GM12878 (cell line): ENCODE measurements at regions not wholly inside any gene's neighbourhood (a gene's known extent, or its start where the extent isn't known, plus 50 kb on each side); places are given as distances from the start of the nearest gene placed in this dataset.

Experiments used
- ATAC-seq: fragments of 200-7000 bp; cut with Tn5 transposase; 3 replicates; pipeline ENCODE4 v1.9.1; 2020; ENCODE audit warnings: mild to moderate bottlenecking, moderate library complexity
- BruUV-seq: library from RNA; stranded (reverse); fragments of 400-500 nt; replicated peaks from 2 replicates; lab custom pipeline; 2021; lab: Mats Ljungman, UMichigan
- CTCF ChIA-PET: fragments of 300-600 bp; sonication (Branson Sonifier 250); formaldehyde crosslinking; extraction: SDS; loops from one replicate; lab custom pipeline; 2021; ENCODE audit warnings: inconsistent platforms; lab: Yijun Ruan, JAX
- POLR2A ChIA-PET: fragments of 350-600 bp; formaldehyde crosslinking; extraction: SDS; loops from one replicate; lab custom pipeline; 2021; ENCODE audit warnings: inconsistent platforms; lab: Charles Lee
- RAD21 ChIA-PET: fragments of 300-600 bp; sonication (Branson Sonifier 250); formaldehyde crosslinking; loops from one replicate; lab custom pipeline; 2023; ENCODE audit warnings: antibody characterized with exemption; ENCODE audit not compliant: unreplicated experiment; lab: Charles Lee
- SMC1A ChIA-PET: fragments of 300-600 bp; sonication (Branson Sonifier 250); formaldehyde crosslinking; loops from one replicate; lab custom pipeline; 2023; ENCODE audit not compliant: unreplicated experiment, uncharacterized antibody; lab: Charles Lee
- DNase-seq: peaks from one replicate; pipeline ENCODE4 v3.0.0-alpha.2; 2011; ENCODE audit warnings: low read depth, low spot score
- FAIRE-seq: peaks from 3 replicates; lab custom pipeline; 2011; peaks lifted over from hg19 to GRCh38; lab: Jason Lieb, UNC
- H2AFZ ChIP-seq: 2 replicates; pipeline ENCODE4 v1.6.0; 2011; ENCODE audit warnings: low read depth, low read length, control low read depth; ENCODE audit not compliant: control insufficient read depth
- H3K27ac ChIP-seq: 2 replicates; pipeline ENCODE4 v1.5.1; 2011; ENCODE audit warnings: control low read depth; ENCODE audit not compliant: control insufficient read depth, insufficient read depth
- H3K27me3 ChIP-seq, 2 experiments: replicated peaks in 1 of 2; 2 replicates each; pipeline versions ENCODE4 v1.6.0 to v1.6.1; 2011; ENCODE audit warnings: low read length in 1 of 2; ENCODE audit not compliant: control insufficient read depth in 2 of 2, insufficient read depth in 2 of 2
- H3K36me3 ChIP-seq, 2 experiments: 2 replicates each; pipeline ENCODE4 v1.5.1; 2011; ENCODE audit warnings: low read length in 1 of 2; ENCODE audit not compliant: control insufficient read depth in 2 of 2, insufficient read depth in 2 of 2
- H3K4me1 ChIP-seq: 2 replicates; pipeline ENCODE4 v1.6.1; 2011; ENCODE audit warnings: mild to moderate bottlenecking, low read length, moderate library complexity, mixed read lengths; ENCODE audit not compliant: control insufficient read depth, insufficient read depth
- H3K4me2 ChIP-seq: 2 replicates; pipeline ENCODE4 v1.6.0; 2011; ENCODE audit warnings: control low read depth; ENCODE audit not compliant: control insufficient read depth, insufficient read depth
- H3K4me3 ChIP-seq: fragments of 200-600 bp; sonication (generic); 2 replicates; pipeline ENCODE4 v1.5.1; 2016
- H3K79me2 ChIP-seq: 2 replicates; pipeline ENCODE4 v1.6.0; 2011; ENCODE audit warnings: low read length; ENCODE audit not compliant: control insufficient read depth, insufficient read depth
- H3K9ac ChIP-seq: 2 replicates; pipeline ENCODE4 v1.8.0; 2011; ENCODE audit warnings: low read length, control low read depth, mixed read lengths; ENCODE audit not compliant: control insufficient read depth, insufficient read depth
- H3K9me3 ChIP-seq: replicated peaks from 3 replicates; pipeline ENCODE4 v1.5.1; 2011; ENCODE audit warnings: mild to moderate bottlenecking, low read length; ENCODE audit not compliant: control insufficient read depth, insufficient read depth
- H4K20me1 ChIP-seq: 2 replicates; pipeline ENCODE4 v1.6.0; 2011; ENCODE audit not compliant: control insufficient read depth, insufficient read depth
- JUND ChIP-seq: IDR thresholded peaks from 2 replicates; pipeline ENCODE4 v1.6.1; 2012; ENCODE audit warnings: low read depth, mild to moderate bottlenecking, low read length, improper control_type of control experiment, moderate library complexity
- MYB ChIP-seq: fragments of 150-350 bp; IDR thresholded peaks from 2 replicates; pipeline ENCODE4 v1.6.1; 2014; ENCODE audit warnings: mild to moderate bottlenecking, low read depth, low read length, borderline replicate concordance
- NFXL1 ChIP-seq: fragments of 450-650 bp; IDR thresholded peaks from 2 replicates; pipeline ENCODE4 v1.6.1; 2017; ENCODE audit warnings: antibody characterized with exemption, mild to moderate bottlenecking, borderline replicate concordance
- NR2C2 ChIP-seq: IDR thresholded peaks from 2 replicates; pipeline ENCODE4 v1.6.1; 2011; ENCODE audit warnings: borderline replicate concordance, low read depth; ENCODE audit not compliant: control insufficient read depth, insufficient read length
- NRF1 ChIP-seq: conservative IDR thresholded peaks from 2 replicates; pipeline ENCODE4 v1.6.1; 2011; ENCODE audit warnings: mild to moderate bottlenecking, low read depth, low read length, improper control_type of control experiment
- PML ChIP-seq: IDR thresholded peaks from 2 replicates; pipeline ENCODE4 v1.6.1; 2012; ENCODE audit warnings: low read length, inconsistent platforms
- RBBP5 ChIP-seq: fragments of 200-600 bp; sonication (generic); conservative IDR thresholded peaks from 2 replicates; pipeline ENCODE4 v1.6.1; 2016
- SIN3A ChIP-seq: IDR thresholded peaks from 2 replicates; pipeline ENCODE4 v1.6.1; 2012; ENCODE audit warnings: low read depth, low read length, improper control_type of control experiment
- WGBS: methylation state at CpG from one replicate; pipeline ENCODE4 v1.1.6; 2016; ENCODE audit warnings: low lambda C conversion rate; ENCODE audit not compliant: insufficient replicate concordance, insufficient coverage; ENCODE audit errors: missing lambda C conversion rate; 5-methylcytosine and 5-hydroxymethylcytosine counted together
- in situ Hi-C: fragments of 300-500 bp; cut with MboI; formaldehyde crosslinking; loops from 9 replicates; pipeline ENCODE4 v1.14.3; 2018; ENCODE audit warnings: mixed read lengths
- intact Hi-C: fragments of 100-400 bp; cut with micrococcal nuclease; formaldehyde crosslinking; loops from one replicate; pipeline ENCODE4 v1.14.2; 2022; ENCODE audit not compliant: unreplicated experiment
- TF ChIP-seq, protein P1 (sequence below), 3 experiments: IDR thresholded peaks in 2 of 3; conservative IDR thresholded peaks in 1 of 3; 2 replicates each; pipeline ENCODE4 v1.5.1; 2011; ENCODE audit warnings: low read depth in 3 of 3, low read length in 3 of 3, mild to moderate bottlenecking in 3 of 3, control low read depth in 2 of 3, moderate library complexity in 2 of 3, inconsistent platforms in 1 of 3, mixed read lengths in 1 of 3; ENCODE audit not compliant: control insufficient read depth in 2 of 3, insufficient read depth in 1 of 3; ENCODE audit errors: extremely low read depth in 1 of 3
- TF ChIP-seq, protein P2 (sequence below): fragments of 450-650 bp; formaldehyde crosslinking; IDR thresholded peaks from 2 replicates; pipeline ENCODE4 v1.4.0; 2020; ENCODE audit warnings: mild to moderate bottlenecking, moderate library complexity
- TF ChIP-seq, protein P3 (sequence below): IDR thresholded peaks from 2 replicates; pipeline ENCODE4 v1.6.1; 2011; ENCODE audit warnings: low read depth, low read length, improper control_type of control experiment, borderline replicate concordance
- TF ChIP-seq, protein P4 (sequence below): fragments of 450-650 bp; formaldehyde crosslinking; IDR thresholded peaks from 2 replicates; pipeline ENCODE4 v1.4.0; 2022; ENCODE audit warnings: mild to moderate bottlenecking, moderate library complexity
- TF ChIP-seq, protein P5 (sequence below): IDR thresholded peaks from 2 replicates; pipeline ENCODE4 v1.6.1; 2012; ENCODE audit warnings: low read length, inconsistent platforms

DNA sequence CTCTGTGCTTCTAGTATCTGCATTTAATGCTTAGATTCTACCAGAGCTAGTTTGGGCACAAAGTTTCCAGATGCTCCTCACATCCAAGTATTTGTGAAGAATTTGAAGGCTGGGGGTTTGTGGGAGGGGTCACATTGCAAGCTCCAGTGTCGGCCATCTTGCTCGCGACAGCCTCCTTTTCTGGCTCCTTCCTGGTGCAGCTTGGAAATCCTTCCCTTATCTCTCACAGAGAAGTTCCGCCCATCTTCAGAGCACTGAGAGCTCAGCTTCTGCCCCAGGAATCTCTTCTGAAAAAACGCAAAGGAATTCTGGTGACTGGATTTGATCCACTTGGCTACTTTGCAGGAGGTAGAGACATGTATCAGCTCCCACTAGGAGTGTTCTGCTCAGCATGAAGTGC is 497.5 kb downstream of the TBC1D22A start:
- in situ Hi-C loops (no loop called here), intact Hi-C loops (no loop called here)
- FAIRE-seq: no peak
- Histone ChIP-seq H4K20me1 (no peaks in the 10 kb centered on the region), H3K4me2 (no peak overlapping the region), H3K9ac (no peak overlapping the region), H3K27me3 (no peaks in the 10 kb centered on the region), H3K9me3 (no peaks in the 10 kb centered on the region), H3K79me2 (no peaks in the 10 kb centered on the region), H3K36me3 (no peaks in the 10 kb centered on the region), H3K4me3 (no peak overlapping the region), H3K4me1 (no peaks in the 10 kb centered on the region), H3K27ac (no peak overlapping the region), H2AFZ (no peak overlapping the region)
- WGBS: 63% methylated on average over 5 of the region's 5 CpGs
- RAD21 ChIA-PET: no interaction called here
- SMC1A ChIA-PET: no interaction called here
- no peak for ATAC-seq
- DNase-seq: no peak
- CTCF ChIA-PET: no interaction called here
- no TSS peak for BruUV-seq
- POLR2A ChIA-PET: no interaction called here
- TF ChIP-seq, protein P1, sequence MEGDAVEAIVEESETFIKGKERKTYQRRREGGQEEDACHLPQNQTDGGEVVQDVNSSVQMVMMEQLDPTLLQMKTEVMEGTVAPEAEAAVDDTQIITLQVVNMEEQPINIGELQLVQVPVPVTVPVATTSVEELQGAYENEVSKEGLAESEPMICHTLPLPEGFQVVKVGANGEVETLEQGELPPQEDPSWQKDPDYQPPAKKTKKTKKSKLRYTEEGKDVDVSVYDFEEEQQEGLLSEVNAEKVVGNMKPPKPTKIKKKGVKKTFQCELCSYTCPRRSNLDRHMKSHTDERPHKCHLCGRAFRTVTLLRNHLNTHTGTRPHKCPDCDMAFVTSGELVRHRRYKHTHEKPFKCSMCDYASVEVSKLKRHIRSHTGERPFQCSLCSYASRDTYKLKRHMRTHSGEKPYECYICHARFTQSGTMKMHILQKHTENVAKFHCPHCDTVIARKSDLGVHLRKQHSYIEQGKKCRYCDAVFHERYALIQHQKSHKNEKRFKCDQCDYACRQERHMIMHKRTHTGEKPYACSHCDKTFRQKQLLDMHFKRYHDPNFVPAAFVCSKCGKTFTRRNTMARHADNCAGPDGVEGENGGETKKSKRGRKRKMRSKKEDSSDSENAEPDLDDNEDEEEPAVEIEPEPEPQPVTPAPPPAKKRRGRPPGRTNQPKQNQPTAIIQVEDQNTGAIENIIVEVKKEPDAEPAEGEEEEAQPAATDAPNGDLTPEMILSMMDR (IDR thresholded peaks at IDR 0.05 in 2 of 3, conservative IDR thresholded peaks at IDR 0.05 in 1 of 3; ENCODE audit: control insufficient read depth in 2 of 3, extremely low read depth in 1 of 3, insufficient read depth in 1 of 3, low read depth in 3 of 3, low read length in 3 of 3): no peak
- TF ChIP-seq, protein P2, sequence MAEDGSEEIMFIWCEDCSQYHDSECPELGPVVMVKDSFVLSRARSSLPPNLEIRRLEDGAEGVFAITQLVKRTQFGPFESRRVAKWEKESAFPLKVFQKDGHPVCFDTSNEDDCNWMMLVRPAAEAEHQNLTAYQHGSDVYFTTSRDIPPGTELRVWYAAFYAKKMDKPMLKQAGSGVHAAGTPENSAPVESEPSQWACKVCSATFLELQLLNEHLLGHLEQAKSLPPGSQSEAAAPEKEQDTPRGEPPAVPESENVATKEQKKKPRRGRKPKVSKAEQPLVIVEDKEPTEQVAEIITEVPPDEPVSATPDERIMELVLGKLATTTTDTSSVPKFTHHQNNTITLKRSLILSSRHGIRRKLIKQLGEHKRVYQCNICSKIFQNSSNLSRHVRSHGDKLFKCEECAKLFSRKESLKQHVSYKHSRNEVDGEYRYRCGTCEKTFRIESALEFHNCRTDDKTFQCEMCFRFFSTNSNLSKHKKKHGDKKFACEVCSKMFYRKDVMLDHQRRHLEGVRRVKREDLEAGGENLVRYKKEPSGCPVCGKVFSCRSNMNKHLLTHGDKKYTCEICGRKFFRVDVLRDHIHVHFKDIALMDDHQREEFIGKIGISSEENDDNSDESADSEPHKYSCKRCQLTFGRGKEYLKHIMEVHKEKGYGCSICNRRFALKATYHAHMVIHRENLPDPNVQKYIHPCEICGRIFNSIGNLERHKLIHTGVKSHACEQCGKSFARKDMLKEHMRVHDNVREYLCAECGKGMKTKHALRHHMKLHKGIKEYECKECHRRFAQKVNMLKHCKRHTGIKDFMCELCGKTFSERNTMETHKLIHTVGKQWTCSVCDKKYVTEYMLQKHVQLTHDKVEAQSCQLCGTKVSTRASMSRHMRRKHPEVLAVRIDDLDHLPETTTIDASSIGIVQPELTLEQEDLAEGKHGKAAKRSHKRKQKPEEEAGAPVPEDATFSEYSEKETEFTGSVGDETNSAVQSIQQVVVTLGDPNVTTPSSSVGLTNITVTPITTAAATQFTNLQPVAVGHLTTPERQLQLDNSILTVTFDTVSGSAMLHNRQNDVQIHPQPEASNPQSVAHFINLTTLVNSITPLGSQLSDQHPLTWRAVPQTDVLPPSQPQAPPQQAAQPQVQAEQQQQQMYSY (CRISPR knock-in tag): no peak
- TF ChIP-seq MYB (no peak), NR2C2 (no peak), JUND (no peak), NFXL1 (no peak), NRF1 (no peak), RBBP5 (no peak), PML (no peak), SIN3A (no peak)
- TF ChIP-seq, protein P3, sequence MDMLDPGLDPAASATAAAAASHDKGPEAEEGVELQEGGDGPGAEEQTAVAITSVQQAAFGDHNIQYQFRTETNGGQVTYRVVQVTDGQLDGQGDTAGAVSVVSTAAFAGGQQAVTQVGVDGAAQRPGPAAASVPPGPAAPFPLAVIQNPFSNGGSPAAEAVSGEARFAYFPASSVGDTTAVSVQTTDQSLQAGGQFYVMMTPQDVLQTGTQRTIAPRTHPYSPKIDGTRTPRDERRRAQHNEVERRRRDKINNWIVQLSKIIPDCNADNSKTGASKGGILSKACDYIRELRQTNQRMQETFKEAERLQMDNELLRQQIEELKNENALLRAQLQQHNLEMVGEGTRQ: no peak
- TF ChIP-seq, protein P4, sequence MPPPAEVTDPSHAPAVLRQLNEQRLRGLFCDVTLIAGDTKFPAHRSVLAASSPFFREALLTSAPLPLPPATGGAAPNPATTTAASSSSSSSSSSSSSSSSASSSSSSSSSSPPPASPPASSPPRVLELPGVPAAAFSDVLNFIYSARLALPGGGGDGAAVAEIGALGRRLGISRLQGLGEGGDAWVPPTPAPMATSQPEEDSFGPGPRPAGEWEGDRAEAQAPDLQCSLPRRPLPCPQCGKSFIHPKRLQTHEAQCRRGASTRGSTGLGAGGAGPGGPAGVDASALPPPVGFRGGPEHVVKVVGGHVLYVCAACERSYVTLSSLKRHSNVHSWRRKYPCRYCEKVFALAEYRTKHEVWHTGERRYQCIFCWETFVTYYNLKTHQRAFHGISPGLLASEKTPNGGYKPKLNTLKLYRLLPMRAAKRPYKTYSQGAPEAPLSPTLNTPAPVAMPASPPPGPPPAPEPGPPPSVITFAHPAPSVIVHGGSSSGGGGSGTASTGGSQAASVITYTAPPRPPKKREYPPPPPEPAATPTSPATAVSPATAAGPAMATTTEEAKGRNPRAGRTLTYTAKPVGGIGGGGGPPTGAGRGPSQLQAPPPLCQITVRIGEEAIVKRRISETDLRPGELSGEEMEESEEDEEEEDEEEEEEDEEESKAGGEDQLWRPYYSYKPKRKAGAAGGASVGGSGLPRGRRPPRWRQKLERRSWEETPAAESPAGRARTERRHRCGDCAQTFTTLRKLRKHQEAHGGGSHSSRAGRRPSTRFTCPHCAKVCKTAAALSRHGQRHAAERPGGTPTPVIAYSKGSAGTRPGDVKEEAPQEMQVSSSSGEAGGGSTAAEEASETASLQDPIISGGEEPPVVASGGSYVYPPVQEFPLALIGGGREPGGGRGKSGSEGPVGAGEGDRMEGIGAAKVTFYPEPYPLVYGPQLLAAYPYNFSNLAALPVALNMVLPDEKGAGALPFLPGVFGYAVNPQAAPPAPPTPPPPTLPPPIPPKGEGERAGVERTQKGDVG (CRISPR knock-in tag): no peak
- TF ChIP-seq, protein P5, sequence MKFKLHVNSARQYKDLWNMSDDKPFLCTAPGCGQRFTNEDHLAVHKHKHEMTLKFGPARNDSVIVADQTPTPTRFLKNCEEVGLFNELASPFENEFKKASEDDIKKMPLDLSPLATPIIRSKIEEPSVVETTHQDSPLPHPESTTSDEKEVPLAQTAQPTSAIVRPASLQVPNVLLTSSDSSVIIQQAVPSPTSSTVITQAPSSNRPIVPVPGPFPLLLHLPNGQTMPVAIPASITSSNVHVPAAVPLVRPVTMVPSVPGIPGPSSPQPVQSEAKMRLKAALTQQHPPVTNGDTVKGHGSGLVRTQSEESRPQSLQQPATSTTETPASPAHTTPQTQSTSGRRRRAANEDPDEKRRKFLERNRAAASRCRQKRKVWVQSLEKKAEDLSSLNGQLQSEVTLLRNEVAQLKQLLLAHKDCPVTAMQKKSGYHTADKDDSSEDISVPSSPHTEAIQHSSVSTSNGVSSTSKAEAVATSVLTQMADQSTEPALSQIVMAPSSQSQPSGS: no peak
